ENCODE measurements at regions not wholly inside any gene's neighbourhood (a gene's known extent, or its start where the extent isn't known, plus 50 kb on each side); places are given as distances from the start of the nearest gene placed in this dataset.

- no peak for TF ChIP-seq CTCF (IDR thresholded peaks at IDR 0.05; ENCODE audit: low read depth, low read length, missing control alignments)
Observed at GRCh38 chr17:45715787-45716186, 68.3 kb upstream of the CRHR1 start.

GRCh38 chr17:45718791-45719190 lies 65.3 kb upstream of the CRHR1 start:
- no peak for DNase-seq
- peaks cover 6% of the 10 kb centered on the region for H3K27me3 ChIP-seq (replicated peaks)

More at GRCh38 chr17:45715787-45716186, 68.3 kb upstream of the CRHR1 start:
- in situ Hi-C loops (cut with HindIII; ENCODE audit: low pct_ligation_motif_present, low sequenced_read_pairs), result no loop called here
- DNase-seq, result no peak
- H3K36me3 ChIP-seq (replicated peaks), result no peaks in the 10 kb centered on the region
- H3K27me3 ChIP-seq (replicated peaks), result peaks cover 6% of the 10 kb centered on the region
- H3K27ac ChIP-seq, result no peak overlapping the region
- no peak overlapping the region for H3K4me3 ChIP-seq (ENCODE audit: low read depth, low read length)

GRCh38 chr17:45719335-45720071 lies 64.6 kb upstream of the CRHR1 start:
- Histone ChIP-seq H3K4me3 (ENCODE audit: low read depth, low read length) (no peak overlapping the region), H3K36me3 (replicated peaks) (no peaks in the 10 kb centered on the region), H3K27me3 (replicated peaks) (peaks cover 6% of the 10 kb centered on the region), H3K27ac (no peak overlapping the region)
- DNase-seq, result peak; percentile 80
- TF ChIP-seq CTCF (IDR thresholded peaks at IDR 0.05; ENCODE audit: low read depth, low read length, missing control alignments), result peak; percentile 77
- in situ Hi-C loops (cut with HindIII; ENCODE audit: low pct_ligation_motif_present, low sequenced_read_pairs), result no loop called here

More at GRCh38 chr17:45718791-45719190, 65.3 kb upstream of the CRHR1 start:
- in situ Hi-C loops (cut with HindIII; ENCODE audit: low pct_ligation_motif_present, low sequenced_read_pairs), result no loop called here
- H3K36me3 ChIP-seq (replicated peaks), result no peaks in the 10 kb centered on the region
- TF ChIP-seq CTCF (IDR thresholded peaks at IDR 0.05; ENCODE audit: low read depth, low read length, missing control alignments), result no peak
- no peak overlapping the region for H3K27ac ChIP-seq
- H3K4me3 ChIP-seq (ENCODE audit: low read depth, low read length), result no peak overlapping the region

GRCh38 chr17:45720386-45720785 lies 63.7 kb upstream of the CRHR1 start:
- Histone ChIP-seq H3K36me3 (replicated peaks) (no peaks in the 10 kb centered on the region), H3K27ac (no peak overlapping the region), H3K4me3 (ENCODE audit: low read depth, low read length) (no peak overlapping the region), H3K27me3 (replicated peaks) (peaks cover 6% of the 10 kb centered on the region)
- in situ Hi-C loops (cut with HindIII; ENCODE audit: low pct_ligation_motif_present, low sequenced_read_pairs), result no loop called here
- no peak for DNase-seq
- TF ChIP-seq CTCF (IDR thresholded peaks at IDR 0.05; ENCODE audit: low read depth, low read length, missing control alignments), result no peak

GRCh38 chr17:45722161-45722560 lies 62.0 kb upstream of the CRHR1 start:
- no peak overlapping the region for H3K4me3 ChIP-seq (ENCODE audit: low read depth, low read length)
- no peaks in the 10 kb centered on the region for H3K36me3 ChIP-seq (replicated peaks)
- H3K27ac ChIP-seq, result no peak overlapping the region
- peak; percentile 66 for TF ChIP-seq CTCF (IDR thresholded peaks at IDR 0.05; ENCODE audit: low read depth, low read length, missing control alignments)
- in situ Hi-C loops (cut with HindIII; ENCODE audit: low pct_ligation_motif_present, low sequenced_read_pairs), result no loop called here
- peaks cover 2% of the 10 kb centered on the region for H3K27me3 ChIP-seq (replicated peaks)
- no peak for DNase-seq

Data from brain microvascular endothelial cell (primary cell).